Skeletal muscle tissue (tissue), 3 donors: ENCODE measurements at regions not wholly inside any gene's neighbourhood (a gene's known extent, or its start where the extent isn't known, plus 50 kb on each side); places are given as distances from the start of the nearest gene placed in this dataset.

Source experiments
- H3K27ac ChIP-seq: one replicate; pipeline ENCODE4 v1.7.0; 2013; ENCODE audit warnings: mild to moderate bottlenecking, low read depth, low read length, inconsistent platforms
- H3K27me3 ChIP-seq, 3 donors: one replicate each; pipeline ENCODE4 v1.7.0; 2013; ENCODE audit warnings: low read length in 3 of 3; ENCODE audit not compliant: control insufficient read depth in 3 of 3, insufficient read depth in 3 of 3
- H3K36me3 ChIP-seq, 3 donors: one replicate each; pipeline ENCODE4 v1.7.0; 2013; ENCODE audit warnings: low read length in 3 of 3; ENCODE audit not compliant: control insufficient read depth in 3 of 3, insufficient read depth in 3 of 3
- H3K4me1 ChIP-seq, 3 donors: one replicate each; pipeline ENCODE4 v1.7.0; 2013; ENCODE audit warnings: low read length in 3 of 3, mild to moderate bottlenecking in 3 of 3; ENCODE audit not compliant: control insufficient read depth in 3 of 3, insufficient read depth in 3 of 3
- H3K4me3 ChIP-seq, 3 donors: one replicate each; pipeline ENCODE4 v1.7.0; 2013; ENCODE audit warnings: low read length in 3 of 3
- H3K9ac ChIP-seq, 3 donors: one replicate each; pipeline ENCODE4 v1.7.0; 2013; ENCODE audit warnings: low read length in 3 of 3, mild to moderate bottlenecking in 3 of 3, moderate library complexity in 2 of 3, low read depth in 1 of 3
- H3K9me3 ChIP-seq, 3 donors: one replicate each; pipeline ENCODE4 v1.7.0; 2013; ENCODE audit warnings: low read length in 3 of 3; ENCODE audit not compliant: control insufficient read depth in 3 of 3
- donor health status: Osteomylitis.

- Histone ChIP-seq H3K4me3 (no peak overlapping the region), H3K9me3 (no peaks in the 10 kb centered on the region), H3K4me1 (no peaks in the 10 kb centered on the region), H3K27me3 (peaks cover 5 to 14% (median 10%) of the 10 kb centered on the region in 3 donors), H3K9ac (no peak overlapping the region), H3K36me3 (no peaks in the 10 kb centered on the region), H3K27ac (no peak overlapping the region)
Observed at GRCh38 chr17:6233339-6233738, 163.2 kb downstream of the WSCD1 start.

GRCh38 chr17:6232732-6233101 is 162.5 kb downstream of the WSCD1 start:
- H3K9ac ChIP-seq, result no peak overlapping the region
- no peaks in the 10 kb centered on the region for H3K36me3 ChIP-seq
- H3K9me3 ChIP-seq, result no peaks in the 10 kb centered on the region
- peaks cover 2 to 10% (median 7%) of the 10 kb centered on the region in 3 donors for H3K27me3 ChIP-seq
- H3K4me3 ChIP-seq, result no peak overlapping the region
- H3K4me1 ChIP-seq, result no peaks in the 10 kb centered on the region
- no peak overlapping the region for H3K27ac ChIP-seq

- Histone ChIP-seq H3K4me3 (no peak overlapping the region), H3K36me3 (no peaks in the 10 kb centered on the region), H3K27ac (no peak overlapping the region), H3K9me3 (no peaks in the 10 kb centered on the region), H3K9ac (no peak overlapping the region), H3K27me3 (peaks cover 0 to 10% (median 7%) of the 10 kb centered on the region in 3 donors), H3K4me1 (no peaks in the 10 kb centered on the region)
Observed at GRCh38 chr17:6231886-6232731, 161.9 kb downstream of the WSCD1 start.

- no peak overlapping the region for H3K9ac ChIP-seq
- H3K4me3 ChIP-seq, result no peak overlapping the region
- H3K27me3 ChIP-seq, result peaks cover 0 to 10% (median 7%) of the 10 kb centered on the region in 3 donors
- H3K36me3 ChIP-seq, result no peaks in the 10 kb centered on the region
- no peak overlapping the region for H3K27ac ChIP-seq
- no peaks in the 10 kb centered on the region for H3K4me1 ChIP-seq
- H3K9me3 ChIP-seq, result no peaks in the 10 kb centered on the region
Observed at GRCh38 chr17:6231465-6231864, 161.3 kb downstream of the WSCD1 start.

DNA sequence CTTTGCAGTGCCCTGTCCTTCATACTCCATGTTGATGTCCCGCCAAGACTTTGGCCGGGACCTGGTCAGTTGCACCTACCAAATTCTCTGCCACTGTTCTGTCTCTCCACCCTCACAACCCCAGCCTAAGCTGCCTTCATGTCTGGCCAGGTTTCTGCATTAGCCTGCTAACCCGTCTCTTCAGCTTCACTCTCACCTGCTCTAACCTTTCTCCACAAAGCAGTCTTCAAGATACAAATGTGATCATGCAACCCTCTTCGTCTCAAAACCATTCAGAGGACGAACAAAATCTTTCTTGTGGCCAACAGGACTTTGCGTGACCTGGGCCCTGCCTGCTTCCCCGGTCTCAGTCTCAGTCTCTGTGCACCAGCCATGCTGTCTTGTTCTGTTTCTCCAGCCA is 148.2 kb downstream of the WSCD1 start:
- no peaks in the 10 kb centered on the region for H3K36me3 ChIP-seq
- H3K9me3 ChIP-seq, result peaks cover 0 to 6% (median 5%) of the 10 kb centered on the region in 3 donors
- H3K4me3 ChIP-seq, result no peak overlapping the region
- H3K27ac ChIP-seq, result no peak overlapping the region
- no peaks in the 10 kb centered on the region for H3K4me1 ChIP-seq
- no peak overlapping the region for H3K9ac ChIP-seq
- peaks cover 0 to 9% (median 0%) of the 10 kb centered on the region in 3 donors for H3K27me3 ChIP-seq

DNA sequence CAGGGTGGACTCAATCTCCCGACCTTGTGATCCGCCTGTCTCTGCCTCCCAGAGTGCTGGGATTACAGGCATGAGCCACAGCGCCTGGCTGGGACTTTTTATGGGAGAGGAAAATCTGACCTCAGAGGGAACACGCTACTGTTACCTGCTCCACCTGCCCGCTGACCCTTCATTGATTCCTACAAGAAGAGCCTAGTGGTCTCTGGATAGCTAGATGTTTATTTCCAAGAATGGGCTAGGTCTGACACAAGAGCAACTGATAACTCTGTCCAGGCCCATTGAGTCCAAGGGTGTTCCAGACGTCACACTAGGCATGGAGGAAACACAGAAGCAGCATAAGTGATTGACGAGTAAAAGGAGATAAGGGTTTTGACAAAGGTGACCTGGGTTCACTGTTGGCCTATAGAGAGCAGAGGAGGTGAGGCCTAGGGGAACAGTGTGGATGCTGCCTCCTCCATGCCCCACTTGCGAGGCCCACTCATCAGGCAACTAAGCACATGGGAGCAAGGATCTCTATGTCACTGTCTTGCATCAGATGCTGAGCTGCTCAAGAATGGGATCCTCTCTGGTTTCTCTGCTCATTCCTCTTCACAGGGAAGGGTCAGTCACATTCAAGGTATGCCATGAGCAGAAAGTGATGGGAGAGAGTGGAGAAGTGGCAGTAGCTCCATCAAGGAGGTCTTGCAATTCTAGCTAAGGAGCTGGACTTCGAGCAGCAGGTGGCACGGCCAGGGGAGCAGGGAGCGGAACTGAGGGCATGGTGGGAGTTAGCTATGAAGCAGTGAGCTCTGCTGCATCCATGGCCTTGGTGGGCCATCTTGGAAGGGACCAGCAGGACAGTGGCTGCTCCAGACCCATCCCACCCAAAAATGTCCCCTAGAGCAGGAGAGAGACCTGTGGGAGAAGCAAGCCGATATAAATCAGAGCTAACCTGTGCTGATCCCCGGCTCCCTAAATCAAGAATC is 145.2 kb downstream of the WSCD1 start:
- H3K9me3 ChIP-seq, result no peaks in the 10 kb centered on the region
- H3K9ac ChIP-seq, result no peak overlapping the region
- no peak overlapping the region for H3K4me3 ChIP-seq
- peaks cover 0 to 9% (median 0%) of the 10 kb centered on the region in 3 donors for H3K27me3 ChIP-seq
- H3K36me3 ChIP-seq, result no peaks in the 10 kb centered on the region
- no peak overlapping the region for H3K27ac ChIP-seq
- peaks cover 0 to 8% (median 4%) of the 10 kb centered on the region in 3 donors for H3K4me1 ChIP-seq

DNA sequence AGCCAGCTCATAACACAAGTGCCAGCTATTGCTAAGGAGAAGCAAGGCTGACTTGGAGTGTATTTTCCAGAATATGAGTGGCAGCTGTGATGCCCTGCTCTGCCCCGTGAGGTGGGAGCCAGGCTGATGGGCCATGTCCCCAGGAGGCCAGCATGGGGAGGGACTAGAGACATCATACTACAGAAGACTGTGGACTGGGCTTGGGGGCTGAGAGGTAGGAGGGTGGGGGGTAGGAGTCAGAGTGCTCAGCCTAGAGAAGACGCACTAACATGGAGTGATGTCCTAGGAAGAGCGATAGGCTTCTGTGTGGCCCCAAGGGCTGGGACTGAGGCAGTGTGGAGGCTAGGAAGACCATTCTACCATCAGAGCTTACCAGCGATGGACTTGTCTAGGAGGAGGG is 143.7 kb downstream of the WSCD1 start:
- peaks cover 0 to 12% (median 6%) of the 10 kb centered on the region in 3 donors for H3K27me3 ChIP-seq

DNA sequence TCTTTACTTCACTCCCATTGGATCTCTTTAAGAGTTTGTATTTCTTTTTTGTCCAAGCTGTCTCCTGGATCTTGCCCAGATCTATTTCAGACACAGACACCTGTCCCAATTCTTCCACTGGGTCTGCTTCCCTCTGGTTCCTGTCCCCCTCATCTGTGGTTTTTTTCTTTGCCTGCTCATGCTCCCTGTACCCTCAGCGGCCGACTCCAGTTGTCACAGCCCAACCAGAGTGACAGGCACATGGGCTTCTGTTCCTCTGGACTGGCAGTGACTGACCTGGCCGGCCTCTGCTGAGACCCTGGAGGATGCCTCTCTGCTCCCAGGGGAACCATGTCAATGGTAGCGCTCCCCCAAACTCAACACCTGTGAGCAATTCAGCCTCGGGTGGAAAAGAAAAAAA is 142.6 kb downstream of the WSCD1 start:
- H3K27me3 ChIP-seq, result peaks cover 3 to 17% (median 11%) of the 10 kb centered on the region in 3 donors
- H3K9ac ChIP-seq, result peak overlapping the region in 1 of 3 donors; percentile 45
- no peak overlapping the region for H3K27ac ChIP-seq
- no peaks in the 10 kb centered on the region for H3K9me3 ChIP-seq
- H3K4me3 ChIP-seq, result peak overlapping the region in 1 of 3 donors; percentile 29
- peaks cover 0 to 8% (median 4%) of the 10 kb centered on the region in 3 donors for H3K4me1 ChIP-seq
- no peaks in the 10 kb centered on the region for H3K36me3 ChIP-seq

More for the DNA sequence above, 143.7 kb downstream of the WSCD1 start:
- no peak overlapping the region for H3K9ac ChIP-seq
- H3K4me1 ChIP-seq, result peaks cover 0 to 8% (median 4%) of the 10 kb centered on the region in 3 donors
- H3K27ac ChIP-seq, result no peak overlapping the region
- H3K4me3 ChIP-seq, result no peak overlapping the region
- H3K36me3 ChIP-seq, result no peaks in the 10 kb centered on the region
- H3K9me3 ChIP-seq, result no peaks in the 10 kb centered on the region

DNA sequence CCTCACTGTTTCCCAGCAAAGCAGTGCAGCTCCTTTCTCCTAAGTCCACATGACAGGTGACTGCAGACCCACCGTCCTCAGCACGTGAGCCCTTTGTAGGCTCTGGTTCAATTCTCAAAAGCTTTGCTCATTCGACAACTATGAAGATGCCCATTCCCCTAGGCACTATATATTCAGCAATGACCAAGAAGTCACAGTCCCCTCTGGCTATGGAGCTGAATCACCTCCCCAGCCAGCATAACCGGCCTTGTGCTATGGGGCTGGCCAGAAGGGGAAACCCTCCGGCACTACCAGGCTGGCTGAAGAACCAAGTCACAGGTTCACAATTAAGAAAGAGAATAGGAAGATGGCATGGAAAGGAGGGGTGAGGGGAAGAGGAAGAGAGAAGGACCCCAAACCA is 139.7 kb downstream of the WSCD1 start:
- Histone ChIP-seq H3K9ac (no peak overlapping the region), H3K36me3 (no peaks in the 10 kb centered on the region), H3K9me3 (no peaks in the 10 kb centered on the region), H3K4me3 (no peak overlapping the region), H3K27me3 (peaks cover 11 to 23% (median 12%) of the 10 kb centered on the region in 3 donors), H3K27ac (no peak overlapping the region), H3K4me1 (peaks cover 0 to 8% (median 4%) of the 10 kb centered on the region in 3 donors)
